HG02981 (cell line): ENCODE measurements at regions not wholly inside any gene's neighbourhood (a gene's known extent, or its start where the extent isn't known, plus 50 kb on each side); places are given as distances from the start of the nearest gene placed in this dataset.

Source experiments
- ATAC-seq: cut with Tn5 transposase; IDR thresholded peaks from one replicate; pipeline ENCODE4 v1.9.1; 2021; ENCODE audit warnings: mild to moderate bottlenecking, moderate library complexity; ENCODE audit not compliant: unreplicated experiment

DNA sequence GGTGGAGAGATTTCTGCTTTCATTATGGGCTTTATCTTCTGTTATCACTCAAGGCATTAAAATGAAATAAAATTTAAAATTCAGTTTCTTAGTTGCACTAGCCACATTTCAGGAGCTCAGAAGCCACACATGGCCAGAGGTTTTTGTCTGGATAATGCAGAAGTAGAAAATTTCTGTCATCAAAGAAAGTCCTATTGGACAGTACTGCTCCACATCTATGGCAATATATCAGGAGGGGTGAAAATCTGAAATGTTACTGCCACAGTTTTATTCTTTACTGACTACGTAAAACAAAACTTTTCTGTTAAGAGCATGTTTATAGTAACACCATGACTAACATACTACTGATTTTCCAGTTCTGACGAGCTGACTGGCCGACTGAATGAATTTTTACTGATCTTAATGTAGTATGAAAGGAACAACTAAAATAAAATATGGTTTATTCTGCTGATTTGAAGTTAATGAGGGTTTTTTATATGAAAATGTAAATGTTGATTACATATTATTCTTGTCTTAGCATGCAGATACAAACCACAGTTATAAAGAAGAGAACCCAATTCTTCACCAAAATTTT, 264.0 kb upstream of the HAND2 start:
- no peak for ATAC-seq

DNA sequence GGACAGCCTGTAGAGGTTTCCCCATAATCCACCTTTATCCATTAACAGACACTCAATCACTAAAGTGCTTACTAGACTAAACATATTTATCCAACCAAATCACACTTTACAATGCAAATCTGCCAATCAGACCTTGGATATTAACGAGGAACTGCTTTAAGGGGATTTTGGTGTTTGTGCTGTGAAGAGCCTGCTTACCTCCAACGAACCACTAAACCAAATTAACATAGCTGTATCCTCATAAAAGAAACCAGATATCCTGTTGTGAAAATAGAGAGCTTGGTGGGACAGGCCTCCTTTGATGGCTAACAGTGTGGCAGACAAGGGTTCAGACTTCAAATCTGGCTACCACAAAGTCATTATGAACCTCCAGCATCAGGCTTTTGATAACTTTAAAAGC, 252.6 kb upstream of the HAND2 start:
- no peak for ATAC-seq

DNA sequence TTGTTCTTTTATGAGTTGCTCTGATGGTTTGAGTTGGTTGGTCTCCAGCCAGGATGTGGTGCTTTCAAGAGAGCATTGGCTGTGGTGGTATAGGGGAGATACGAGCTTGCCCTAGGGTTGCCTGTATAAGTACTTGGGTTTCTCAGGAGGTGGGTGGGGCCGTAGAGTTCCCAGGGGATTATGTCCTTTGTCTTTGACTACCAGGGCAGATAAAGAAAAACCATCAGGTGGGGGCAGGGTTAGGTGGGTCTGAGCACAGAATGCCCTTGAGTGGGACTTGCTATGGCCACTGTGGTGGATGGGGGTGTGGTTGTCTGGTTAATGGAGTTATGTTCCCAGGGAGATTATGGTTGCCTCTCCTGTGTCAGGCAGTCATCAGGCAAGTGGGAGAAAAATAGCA, 247.9 kb upstream of the HAND2 start:
- ATAC-seq, result no peak

DNA sequence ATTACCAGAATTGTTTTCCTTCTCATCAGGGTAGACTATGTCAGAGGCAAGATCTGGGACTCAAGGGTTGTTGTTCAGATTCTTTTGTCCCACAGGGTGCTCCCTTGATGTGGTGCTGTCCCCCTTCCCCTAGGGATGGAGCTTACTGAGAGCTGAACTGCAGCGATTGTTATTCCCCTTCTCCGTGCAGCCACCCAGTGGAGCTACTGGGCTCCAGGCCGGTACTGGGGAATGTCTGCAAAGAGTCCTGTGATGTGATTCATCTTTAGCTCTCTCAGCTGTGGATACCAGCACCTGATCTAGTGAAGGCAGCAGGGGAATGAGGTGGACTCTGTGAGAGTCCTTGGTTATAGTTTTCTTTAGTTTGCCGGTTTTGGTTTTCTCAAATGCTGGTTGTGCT, 247.4 kb upstream of the HAND2 start:
- no peak for ATAC-seq

DNA sequence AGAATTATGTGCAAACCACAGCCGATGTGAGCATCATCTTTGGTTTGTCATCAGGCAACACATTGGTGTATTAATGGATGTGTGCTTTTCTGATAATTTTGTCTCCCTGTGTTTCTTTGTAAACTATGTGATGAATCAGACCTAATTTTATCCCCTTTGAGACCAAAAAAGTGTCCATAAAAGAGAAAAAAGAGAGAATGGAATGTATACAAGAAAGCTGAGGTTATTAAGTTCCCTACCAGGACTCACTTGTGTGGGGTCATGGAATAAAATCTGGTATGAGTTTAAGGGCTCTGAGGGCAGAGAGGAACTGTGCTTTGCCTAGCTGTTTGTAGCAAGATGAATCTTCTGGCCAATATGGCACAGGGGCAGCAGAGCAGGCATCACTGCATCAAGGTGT, 239.5 kb upstream of the HAND2 start:
- ATAC-seq, result no peak

DNA sequence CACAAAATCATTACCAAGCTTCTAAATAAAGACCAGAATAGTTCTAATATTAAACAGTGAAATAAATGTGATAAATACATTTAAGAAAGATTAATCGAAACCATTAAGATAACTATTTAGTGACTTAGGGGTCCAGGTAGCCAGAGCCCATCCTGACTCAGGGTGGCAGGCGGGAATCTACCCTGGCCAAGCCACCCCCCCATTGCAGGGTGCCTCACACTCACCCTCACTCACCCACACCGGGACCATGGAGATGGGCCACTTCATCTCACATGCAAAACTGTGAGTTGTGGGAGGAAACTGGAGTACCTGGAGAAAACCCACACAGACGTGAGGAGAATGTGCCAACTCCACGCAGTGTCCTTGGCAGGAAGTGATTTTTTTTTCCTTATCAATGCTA, 237.6 kb upstream of the HAND2 start:
- no peak for ATAC-seq

DNA sequence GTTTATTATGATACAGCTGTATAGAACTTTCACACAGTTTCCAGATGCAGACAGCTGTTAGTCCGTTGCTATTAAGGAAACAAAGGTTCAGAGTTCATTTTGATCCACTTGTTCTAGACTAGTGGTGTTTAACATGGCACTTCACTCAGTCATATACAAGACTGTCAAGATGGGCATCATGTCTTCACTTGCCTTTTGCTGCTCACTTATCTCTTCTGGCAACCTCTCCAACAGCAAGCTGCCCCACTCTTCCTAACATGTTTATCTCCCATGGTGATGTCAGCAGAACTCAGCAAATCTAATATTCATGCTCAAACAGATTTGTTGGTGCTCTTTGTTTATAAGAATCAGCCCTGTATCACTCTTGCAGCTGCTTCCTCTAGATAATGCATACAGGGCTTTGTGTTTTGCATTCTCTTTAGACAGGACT, 236.2 kb upstream of the HAND2 start:
- no peak for ATAC-seq

DNA sequence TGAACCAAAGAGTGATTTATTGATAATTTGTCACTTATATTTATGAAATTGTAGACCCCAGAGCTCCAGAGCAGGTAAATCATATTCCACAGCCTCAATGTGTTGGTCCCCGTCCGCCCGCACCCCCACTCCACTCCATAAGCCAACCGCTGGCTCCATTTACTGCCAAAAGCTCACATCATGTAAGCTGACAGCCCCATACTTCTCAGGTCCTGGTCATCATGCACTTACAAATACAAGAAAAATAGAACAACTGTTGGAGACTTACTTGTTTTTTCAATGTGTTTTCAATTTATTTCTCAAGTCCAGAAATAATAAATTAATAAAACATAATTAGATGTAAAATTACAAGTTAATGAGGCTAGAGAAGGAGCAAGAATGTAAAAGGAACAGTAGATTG, 235.7 kb upstream of the HAND2 start:
- no peak for ATAC-seq

DNA sequence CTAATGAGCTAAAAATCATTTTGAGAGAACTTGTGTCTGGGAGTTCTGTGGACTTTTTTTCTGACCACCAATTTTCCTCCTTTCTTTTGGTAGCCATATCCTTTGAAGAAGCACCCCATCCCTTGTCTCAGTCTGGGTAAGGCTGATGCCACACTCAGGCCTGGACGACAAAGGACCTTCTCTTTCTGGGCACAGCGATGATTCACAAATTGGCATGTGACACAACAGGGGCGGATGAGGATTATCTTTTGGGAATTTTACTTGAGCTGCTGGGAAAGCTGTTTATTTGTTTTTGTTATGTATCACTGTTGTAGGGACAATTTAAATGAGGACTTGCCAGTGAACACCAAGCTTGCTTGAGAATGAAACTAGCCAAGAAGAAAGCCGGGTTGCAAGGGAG, 233.4 kb upstream of the HAND2 start:
- no peak for ATAC-seq

DNA sequence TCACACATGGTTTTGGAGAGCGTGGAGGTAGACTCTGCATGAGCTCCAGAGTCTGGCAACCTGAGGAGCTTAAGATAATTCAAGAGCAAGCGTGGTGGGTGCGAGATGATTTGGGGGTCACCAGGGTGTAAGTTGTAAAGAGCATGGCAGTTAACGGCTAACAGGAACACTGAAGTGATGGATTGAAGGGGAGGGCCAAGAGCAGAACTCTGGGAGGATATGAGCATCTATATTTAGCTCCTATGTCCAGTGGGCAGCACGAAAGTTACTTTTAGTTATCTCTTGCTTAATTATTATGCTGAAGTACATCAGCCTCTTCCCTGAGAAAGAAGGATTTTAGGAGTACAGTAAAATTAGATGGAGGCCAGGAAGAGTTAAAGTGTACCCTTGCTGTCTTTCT, 231.9 kb upstream of the HAND2 start:
- no peak for ATAC-seq

DNA sequence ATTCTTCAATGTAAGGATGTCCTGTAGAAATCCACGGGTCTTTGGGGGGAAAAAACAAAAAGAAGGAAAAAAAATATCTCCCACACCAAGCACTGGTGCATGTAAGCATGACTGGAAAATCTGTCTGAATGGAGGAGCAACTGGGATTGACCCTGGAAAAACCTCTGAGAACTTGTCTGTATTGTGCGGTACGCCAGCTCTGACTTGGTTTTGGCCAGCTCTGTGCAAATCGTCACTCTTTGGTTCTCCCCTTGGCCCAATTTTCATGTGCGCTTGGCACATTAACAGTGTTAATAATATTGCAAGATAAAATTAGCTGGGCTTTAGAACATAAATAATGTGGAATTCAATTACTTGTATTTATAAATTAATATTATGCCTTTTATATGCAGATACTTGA, 231.2 kb upstream of the HAND2 start:
- no peak for ATAC-seq

DNA sequence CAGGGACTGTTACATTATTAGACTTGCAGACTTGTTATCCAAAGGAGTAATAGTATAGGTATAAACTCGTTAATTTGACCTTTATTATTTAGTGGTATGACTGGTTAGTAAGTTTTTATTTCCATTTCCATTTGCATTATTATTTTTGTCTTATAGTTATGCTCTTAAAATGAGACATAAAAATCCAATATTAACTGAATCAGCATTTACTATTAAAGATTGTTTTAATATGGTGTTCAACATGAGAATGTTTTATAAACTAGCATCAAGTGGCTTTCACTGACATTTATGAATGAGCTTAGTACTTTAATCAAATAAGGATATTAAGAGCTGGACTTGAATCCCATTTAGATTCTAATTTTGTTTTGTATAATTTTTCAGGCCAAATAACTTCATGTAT, 228.1 kb upstream of the HAND2 start:
- ATAC-seq, result no peak

DNA sequence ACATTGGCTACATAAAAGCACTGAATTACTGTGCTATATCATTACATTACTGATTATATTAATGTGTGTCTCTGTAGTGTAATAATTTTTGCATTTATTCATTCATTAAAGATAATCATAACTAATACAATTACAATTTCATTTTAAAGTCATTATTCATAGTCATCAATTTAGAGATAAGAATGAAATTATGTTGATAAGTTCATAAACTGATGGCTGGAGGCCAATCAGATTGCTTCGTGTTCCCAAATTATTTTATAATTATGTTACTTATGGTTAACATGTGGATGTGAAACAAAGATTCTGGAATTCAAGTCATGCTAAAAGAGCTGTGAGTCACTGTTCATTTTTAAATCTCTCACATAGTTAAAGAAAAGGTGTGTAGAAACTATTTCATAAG, 223.4 kb upstream of the HAND2 start:
- ATAC-seq, result no peak

DNA sequence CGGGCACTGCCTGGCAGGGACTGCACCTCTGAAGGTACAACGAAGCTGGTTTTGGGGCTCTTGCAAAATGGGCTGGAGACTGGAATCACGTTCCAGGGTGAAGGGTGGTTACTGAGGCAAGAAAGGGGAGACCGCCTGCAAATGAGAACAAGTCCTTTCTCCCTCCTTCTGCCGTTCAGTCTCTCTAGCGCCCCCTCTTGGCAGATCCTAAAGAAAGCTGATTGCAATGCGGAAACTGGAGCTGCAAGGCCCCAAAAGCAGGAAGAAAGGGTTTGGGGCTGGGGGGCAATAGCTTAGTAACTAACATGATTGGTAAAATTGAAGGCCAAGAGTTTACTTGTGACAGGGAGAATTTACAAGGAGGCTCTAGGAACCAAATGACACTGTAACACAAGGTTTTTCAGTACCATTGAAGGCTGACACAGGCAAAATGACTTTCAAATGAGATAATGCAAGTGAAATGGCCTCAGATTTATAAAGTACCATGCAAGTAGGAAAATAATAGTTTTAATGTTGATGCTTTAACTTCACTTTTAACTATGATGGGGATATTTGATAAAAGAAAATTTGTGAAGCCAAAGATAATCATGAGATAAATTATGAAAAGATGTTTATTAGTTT, 222.7 kb upstream of the HAND2 start:
- ATAC-seq, result no peak

DNA sequence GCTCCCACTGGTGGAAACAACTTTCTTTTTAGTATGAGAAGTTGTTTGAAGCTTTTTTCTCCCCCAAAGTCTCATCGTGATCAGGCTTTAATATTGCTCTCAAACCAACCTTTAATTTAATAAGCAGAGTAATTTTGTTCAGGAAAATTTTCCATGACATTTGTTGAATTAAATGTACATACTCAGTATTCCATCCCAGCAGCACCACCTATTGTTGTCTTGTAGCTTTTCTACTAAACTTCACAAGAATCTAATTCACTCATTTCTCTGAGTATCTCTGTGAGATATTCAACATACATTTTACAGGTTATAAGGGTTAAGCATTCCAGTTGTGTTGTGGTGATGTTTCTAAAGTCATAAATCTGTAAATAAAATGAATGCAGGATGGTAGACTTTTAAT, 218.3 kb upstream of the HAND2 start:
- ATAC-seq, result no peak

DNA sequence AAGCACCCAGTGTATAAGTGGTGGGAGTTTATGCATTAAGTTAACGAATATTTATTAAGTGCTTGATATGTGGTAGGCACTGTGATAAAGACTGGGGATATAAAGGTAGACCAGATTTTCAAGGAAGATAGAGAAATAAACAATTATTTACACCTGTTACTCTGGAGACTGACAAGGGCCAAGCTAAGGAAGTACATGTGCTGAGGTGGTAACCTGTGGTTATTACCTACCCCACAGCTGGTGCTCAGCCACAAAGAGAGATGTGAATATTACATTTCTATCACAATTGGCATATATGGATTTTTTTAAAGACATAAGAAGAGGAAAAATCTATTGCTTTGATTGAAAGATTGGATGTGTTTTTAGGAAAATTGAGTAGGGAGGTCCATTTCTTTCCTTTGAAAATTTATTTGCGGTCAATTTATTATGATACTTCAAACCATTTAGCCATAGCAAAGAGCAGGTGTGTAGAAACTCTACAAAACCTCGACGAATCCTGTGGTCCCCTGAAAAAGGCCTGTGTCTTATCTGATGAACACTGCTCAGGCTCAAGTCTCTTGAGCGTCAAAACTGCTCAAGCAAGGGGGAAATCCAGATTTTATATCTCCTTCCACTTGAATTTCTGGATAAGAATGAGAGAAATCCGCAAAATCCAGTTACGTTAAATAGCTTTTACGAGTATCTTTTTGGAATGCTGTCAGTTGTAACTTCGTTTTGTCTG, 217.7 kb upstream of the HAND2 start:
- no peak for ATAC-seq

DNA sequence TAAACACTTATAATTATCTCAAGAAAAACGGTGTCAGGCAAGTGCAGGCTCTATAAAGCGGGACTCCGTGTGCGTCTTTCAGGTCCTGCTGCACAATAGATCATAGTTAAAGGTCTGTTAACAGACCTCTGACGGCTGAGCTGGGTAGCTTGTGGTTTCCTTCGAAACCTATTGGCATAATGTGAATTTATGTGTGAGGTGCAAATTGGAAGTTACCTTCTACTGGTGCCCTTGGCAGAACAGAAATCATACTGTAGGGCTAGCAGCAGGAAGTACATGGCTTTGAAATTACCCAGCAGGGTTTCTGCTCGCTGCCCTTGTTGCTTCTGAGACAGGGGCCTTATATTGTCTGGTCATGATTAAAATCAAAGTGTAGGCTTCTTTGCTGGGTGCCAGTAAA, 216.4 kb upstream of the HAND2 start:
- ATAC-seq, result no peak

DNA sequence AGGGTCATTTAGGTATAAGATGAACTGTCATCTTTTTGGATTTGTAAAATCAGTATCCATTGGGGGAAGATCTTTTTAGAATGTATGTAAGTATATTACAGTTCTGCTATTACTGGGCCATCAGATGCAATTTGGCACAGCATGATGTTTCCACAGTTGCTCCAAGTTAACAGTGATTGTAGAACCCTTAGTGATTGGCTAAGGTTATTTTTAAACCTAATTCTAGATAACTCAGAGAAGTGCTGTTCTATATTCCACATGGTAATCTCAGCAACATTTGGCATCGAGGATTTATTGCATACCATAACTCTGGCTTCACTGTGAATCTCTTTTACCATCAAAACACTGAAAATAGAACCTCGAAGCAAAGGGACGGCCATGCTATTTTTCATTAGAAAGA, 215.7 kb upstream of the HAND2 start:
- ATAC-seq, result no peak

DNA sequence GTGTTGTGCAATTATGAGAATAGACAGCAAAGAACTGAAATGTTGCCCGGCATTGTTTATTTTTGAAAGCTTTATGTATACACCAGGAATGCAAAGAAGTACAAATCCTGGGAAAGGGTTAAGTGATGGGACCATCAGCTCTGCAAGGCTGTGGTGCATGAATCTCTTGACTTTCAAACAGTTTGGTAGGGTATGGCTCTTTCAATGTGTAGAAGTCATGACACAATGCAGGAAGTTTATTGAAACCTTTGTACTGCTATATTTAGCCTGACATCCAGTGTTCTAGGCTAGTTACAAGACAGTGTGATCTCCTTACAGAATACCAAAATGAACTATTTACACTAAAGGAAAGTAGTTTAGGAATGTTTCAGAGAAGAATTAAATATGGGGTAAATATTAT, 206.8 kb upstream of the HAND2 start:
- no peak for ATAC-seq

DNA sequence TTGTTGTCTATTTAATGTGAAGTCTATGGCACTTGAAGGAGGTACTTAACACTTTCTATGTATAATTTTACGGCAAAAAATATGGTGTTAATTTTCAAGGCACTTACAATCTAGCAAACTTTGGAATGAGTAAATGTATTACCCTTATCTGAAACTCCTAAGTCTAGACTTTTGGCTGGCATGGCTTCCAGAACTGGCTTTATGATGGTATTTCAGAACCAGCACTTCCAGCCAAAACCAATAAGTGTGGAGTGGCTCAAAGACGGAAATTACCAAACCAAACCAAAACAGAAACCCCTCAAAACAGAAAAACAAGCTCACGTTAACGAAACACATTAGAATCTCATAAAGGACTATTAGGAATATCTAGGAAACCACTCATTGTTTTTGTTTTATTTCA, 205.6 kb upstream of the HAND2 start:
- ATAC-seq, result no peak

DNA sequence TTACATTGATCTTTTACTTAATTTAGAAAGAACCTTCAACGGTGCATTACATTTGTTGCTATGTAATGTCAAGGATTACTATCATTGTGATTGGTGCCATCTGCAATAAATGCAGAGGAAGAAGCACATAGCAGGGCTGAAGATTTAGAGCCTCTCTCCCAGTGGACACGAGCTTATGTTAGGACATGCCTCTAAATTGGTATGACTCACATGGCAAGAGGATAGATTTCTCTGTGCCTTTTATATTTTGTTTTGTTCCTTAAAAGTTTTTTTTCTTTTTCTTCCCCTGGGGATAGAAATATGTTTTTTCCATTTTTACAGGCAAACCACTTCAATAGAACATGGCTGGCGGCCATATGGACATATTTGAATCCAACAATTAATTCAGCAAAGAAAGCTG, 205.0 kb upstream of the HAND2 start:
- ATAC-seq, result no peak

DNA sequence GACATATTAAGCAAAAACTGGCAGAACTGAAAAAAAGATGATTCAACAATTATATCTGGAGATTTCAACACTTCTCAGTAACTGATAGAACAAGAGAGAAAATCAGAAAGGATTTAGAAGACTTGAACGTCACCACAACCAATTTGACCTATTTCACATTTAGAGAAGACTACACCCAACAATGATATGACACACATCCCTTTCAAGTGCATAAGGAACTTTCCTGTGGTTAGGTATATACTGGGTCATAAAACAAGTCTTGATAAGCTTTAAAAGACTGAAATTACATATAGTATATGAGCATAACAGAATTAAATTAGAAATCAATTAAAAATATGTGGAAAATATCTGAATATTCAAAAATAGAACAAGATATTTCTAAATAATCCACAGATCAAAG, 201.2 kb upstream of the HAND2 start:
- no peak for ATAC-seq

DNA sequence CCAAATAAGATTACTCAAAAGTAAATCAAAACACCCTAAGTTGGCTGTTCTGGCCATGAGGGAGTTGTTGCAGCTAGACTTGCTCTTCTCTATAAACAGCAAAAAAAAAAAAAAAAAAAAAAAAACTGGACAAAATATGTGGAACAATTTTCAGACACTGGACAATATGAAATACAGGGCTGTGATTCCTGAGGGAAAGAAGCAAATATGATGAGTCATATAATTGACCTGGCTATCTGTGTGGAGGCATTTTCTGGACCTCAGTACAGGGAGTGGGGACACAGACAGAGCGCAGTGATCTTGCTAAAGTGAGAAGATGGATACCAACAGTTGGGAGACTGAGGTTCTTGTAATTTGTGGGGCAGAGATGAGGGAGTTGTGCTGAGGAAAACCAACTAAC, 192.0 kb upstream of the HAND2 start:
- ATAC-seq, result no peak
